Activated T-cell treated with anti-CD3 and anti-CD28 coated beads, Interleukin-2, amount 50 U/mL, for 48 hours (primary cell): ENCODE measurements at regions not wholly inside any gene's neighbourhood (a gene's known extent, or its start where the extent isn't known, plus 50 kb on each side); places are given as distances from the start of the nearest gene placed in this dataset.
"Not testable (repeated sequence)": the region's sequence is repeated elsewhere in the genome, so short reads cannot be mapped to it uniquely, and the experiment has no call there.

Source experiments
- DNase-seq, 2 experiments: peaks; one replicate each; pipeline ENCODE4 v3.0.0-alpha.2; 2020

DNA sequence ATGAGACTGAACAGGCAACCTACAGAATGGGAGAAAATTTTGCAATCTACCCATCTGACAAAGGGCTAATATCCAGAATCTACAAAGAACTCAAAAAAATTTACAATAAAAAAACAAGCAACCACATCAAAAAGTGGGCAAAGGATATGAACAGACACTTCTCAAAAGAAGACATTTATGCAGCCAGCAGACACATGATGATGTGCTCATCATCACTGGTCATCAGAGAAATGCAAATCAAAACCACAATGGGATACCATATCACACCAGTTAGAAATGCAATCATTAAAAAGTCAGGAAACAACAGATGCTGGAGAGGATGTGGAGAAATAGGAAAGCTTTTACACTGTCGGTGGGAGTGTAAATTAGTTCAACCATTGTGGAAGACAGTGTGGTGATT, 51.7 kb upstream of the PAXBP1 start:
- DNase-seq: not testable (repeated sequence)

DNA sequence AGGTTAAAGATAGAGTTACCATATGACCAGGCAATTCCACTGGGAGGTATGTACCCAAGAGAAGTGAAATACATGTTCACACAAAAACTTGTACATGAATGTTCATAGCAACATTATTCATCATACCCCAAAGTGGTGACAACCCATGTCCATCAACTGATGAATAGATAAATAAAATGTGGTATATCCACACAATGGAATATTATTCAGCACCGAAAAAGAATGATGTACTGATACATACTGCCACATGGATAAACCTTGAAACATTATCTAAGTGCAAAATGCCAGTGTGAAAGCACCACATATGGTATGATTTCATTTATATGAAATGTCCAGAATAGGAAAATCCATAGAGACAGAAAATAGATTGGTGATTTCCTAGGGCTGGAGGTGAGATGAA, 53.4 kb upstream of the PAXBP1 start:
- no peak for DNase-seq

DNA sequence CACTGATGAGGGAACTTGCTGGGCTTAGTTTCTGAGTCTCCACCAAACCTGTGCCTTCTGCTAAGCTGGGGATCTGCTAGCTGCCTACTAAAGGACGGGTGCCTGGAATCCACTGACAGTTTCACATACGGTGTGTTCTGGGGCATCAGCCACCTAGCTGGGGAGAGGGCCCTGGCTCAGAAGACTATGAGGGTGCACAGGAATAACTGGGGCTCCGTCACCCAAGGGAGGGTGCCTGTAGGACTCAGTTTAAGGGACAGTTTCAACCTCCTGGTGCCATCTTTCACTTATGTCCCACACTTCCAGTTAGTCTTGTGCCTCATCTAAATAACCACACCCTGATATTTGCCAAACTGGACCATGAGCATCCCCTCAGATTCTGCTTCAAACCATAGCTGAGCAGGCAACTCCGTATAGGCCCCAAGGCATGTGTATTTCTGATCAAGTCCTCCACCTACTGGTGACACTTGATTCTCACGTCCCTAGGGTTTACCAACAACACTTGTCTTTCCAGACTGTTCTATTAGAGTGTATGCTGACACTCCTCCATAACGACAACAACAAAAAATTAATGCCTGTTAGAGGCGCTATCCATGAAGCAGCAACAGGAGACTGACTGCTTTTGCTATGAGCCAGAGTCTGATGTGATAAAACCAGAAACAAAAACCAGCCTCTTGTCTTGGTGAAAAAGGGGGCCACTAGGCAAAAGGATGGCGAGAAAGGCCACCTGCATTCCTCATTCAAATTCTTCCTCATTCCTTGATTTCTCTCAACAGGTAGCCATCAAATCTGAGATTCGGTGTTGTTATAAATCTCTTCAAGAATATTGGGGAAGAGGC, 55.0 kb upstream of the PAXBP1 start:
- DNase-seq: peak; percentile 32 to 43

DNA sequence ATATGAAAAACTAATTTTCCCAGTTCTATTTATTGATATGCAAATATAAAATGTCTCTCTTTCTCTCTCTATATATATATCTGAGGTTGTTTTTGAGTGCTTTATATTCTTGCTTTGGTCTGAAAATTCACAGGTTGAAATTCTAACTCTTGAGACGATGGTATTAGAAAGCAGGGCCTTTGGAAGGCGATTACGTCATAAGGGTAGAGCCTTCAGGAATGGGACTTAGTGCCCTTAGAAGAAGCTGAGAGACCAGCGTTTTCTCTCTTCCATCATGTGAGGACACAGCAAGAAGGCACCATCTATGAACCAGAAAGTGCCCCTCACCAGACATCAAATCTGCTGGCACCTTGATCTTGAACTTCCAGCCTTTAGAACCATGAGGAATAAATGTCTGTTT, 57.4 kb upstream of the PAXBP1 start:
- DNase-seq: no peak

DNA sequence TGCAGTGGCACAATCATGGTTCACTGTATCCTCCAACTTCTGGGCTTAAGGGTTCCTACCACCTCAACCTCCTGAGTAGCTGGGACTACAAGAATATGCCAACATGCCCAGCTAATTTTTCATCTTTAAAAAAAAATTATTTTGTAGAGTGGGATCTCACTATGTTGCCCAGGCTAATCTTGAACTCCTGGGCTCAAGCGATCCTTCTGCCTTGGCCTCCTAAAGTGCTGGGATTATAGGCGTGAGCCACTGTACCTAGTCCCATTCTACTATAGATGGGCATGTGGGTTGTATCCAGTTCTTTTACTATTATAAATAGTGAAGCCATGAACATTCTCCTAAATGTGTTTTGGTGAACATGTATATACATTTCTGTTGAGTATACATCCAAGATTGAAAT, 57.9 kb upstream of the PAXBP1 start:
- DNase-seq: no peak

DNA sequence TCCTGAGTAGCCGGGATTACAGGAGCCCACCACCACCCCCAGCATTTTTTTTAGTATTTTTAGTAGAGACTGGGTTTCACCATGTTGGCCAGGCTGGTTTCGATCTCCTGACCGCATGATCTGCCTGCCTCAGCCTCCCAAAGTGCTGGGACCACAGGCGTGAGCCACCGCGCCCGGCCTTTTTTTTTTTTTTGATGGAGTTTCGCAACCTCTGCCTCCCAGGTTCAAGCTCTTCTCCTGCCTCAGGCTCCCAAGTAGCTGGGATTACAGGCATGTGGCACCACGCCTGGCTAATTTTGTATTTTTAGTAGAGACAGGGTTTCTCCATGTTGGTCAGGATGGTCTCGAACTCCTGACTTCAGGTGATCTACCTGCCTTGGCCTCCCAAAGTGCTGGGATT, 60.2 kb upstream of the PAXBP1 start:
- not testable (repeated sequence) for DNase-seq

DNA sequence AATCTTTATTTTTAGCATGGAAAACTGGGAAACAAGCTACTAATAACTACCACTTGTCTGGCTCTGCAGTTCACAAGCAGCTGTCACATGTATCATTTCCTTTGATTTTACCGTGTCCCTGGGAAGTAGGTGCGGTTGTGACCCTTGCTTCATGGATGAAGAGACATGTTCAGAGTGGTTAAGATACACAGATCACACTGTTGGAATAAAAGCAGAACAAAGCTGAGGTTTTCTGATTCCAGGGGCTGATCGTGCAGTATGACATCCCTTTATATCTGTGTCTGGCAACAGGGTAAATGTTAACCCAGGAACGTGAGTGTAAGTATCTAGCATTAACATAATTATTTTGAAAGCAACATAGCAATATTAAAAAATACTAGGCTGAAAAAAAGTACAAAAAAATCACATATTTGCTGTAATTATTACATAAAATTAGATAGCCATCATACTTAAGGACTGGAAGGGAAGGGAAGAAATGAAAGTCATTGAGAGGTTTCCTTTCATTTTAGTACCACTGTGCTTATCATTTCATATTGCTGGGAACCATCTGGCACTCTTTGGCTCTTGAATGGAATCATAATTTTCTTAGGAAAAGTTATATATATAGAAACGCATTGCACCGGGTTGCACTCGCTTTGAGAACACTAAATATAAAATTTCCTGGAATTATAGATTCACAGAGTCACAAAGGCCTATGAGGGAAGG, 62.8 kb upstream of the PAXBP1 start:
- DNase-seq: no peak

DNA sequence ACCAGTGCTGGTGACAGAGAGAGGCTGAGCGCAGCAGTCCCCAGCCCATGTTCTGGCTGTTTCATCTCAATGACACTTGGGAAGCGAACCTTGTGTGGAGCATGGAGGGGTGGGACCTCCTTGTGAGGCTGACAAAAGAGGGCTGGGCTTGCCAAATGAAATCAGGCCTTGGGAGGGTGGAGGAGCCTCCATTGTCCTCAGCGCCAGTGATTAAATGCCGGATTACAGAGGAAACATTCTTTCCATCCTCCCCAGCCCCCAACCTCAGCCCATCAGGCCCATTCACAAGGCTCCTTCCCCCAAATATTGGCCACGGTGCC, 63.3 kb upstream of the PAXBP1 start:
- no peak for DNase-seq

DNA sequence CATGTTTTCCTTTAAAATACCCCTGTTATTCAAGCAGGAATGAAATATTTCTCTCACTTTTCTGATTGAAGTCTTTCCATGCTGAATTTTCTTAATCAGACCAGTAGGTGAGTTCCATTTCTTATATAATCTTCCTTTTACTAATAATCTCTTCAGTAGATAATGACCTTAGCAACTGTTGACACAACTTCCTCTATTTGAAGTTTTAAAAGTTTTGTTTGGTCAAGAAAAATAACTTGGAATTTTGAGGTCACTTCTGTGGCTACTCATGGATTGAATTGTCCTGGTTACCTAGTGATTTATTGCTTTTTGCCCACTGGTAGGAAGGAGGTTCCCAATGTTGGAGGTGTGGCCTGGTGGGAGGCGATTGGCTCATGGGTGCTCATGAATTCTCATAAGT, 70.6 kb upstream of the PAXBP1 start:
- no peak for DNase-seq

DNA sequence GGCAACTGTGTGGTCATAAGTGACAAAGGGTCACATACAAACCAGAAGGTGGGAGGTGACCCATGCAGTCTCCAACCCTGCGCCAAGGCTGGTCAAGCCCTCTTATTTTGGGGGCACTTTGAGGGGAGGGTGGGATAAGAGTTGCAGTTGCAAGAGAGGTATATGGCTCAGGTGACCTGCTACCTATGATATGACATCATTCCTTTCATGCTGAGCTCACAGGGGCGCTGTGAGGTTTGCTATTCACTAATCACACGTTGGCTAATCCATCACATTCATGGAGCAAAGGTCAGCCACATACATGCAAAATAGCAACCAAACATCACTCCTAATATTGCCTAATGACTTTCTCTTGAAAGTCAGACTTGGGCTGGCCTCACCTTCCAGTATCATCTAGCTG, 72.0 kb upstream of the PAXBP1 start:
- DNase-seq: no peak

DNA sequence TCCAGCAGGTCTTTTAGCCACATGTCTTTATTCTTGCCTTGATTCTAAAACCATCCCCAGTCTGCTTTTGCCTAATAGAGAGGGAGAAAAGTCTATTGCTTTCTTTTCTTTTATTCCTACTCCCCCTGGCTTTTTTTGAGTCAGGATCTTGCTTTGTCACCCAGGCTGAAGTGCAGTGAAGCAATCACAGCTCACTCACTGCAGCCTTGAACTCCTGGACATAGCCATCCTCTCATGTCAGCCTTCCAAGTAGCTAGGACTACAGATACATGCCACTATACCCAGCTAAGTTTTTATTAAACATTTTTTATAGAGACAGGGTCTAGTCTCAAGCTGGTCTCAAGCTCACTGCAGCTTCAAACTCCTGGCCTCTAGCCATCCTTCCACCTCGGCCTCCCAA, 72.5 kb upstream of the PAXBP1 start:
- no peak for DNase-seq

DNA sequence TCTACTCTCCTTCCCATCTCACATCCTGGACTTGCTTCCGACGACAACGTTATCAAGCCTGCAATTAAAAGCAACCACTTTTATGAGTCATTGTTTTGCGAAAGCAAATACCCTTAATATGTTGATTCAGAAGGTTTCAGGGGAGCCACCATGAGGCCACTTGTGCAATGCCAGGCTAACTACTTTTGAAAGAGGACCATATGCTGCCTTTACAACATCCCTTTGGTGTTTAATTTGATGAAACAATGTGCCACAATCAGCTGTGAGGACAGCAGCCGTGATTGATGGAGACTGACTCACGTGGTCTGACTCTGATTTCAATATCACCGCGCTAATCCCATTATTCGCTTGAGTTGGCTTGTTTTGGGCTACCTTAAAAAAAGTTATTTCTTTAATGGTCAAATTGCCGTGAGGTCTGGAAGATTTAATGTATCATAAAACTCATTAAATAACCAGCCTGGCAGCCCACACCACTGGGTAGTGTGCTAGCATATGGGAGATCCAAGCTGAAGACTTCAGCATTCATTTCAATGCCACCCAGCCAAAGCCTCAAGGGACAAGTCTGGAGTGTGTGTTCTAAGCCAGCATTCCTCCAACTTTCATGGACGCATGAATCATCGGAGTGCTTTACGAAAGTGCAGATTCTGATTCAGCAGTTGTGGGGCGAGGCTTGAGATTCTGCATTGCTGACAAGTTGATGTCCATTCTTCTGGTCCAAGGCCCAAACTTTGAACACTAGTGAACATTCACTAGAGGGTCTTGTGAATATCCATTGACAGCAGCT, 73.3 kb upstream of the PAXBP1 start:
- DNase-seq: no peak

DNA sequence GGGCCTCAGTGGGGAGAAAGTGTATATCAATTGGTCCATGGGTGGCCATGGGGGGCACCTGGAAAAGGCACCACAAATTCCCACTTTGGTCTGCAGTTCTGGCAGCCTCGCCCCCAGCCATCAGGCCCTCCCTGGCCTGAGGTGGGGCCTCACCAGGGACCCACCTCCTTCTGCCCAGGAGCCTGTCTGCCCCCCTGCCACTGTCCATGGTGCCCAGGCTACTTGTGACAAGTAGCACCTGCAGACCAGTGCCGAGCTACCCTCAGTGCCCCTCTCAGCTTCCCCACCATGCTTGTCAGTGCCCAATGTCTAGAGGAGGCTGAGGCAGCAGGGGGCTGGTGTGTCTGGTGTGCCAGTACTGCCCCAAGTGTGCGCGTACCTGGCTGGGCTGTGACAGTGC, 87.1 kb upstream of the PAXBP1 start:
- no peak for DNase-seq

DNA sequence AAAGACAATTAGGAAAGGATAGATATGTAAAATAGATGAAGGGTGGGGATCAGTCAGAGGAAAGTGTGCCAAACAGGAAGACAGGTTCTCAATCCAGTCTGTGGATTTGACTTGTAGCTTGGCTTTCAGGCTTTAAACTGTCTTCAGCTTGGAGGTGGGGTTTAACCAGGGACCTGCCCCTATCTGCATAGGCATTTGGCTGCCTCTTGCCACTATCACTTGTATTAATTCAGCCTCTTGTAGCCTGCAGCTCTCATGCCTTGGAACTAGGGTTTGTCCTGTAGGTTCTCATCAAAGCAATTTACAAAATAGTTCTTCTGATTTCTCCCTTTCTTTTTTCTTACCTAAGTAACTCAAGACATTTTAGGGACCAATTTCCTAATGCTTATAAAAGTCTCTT, 88.8 kb upstream of the PAXBP1 start:
- no peak for DNase-seq

DNA sequence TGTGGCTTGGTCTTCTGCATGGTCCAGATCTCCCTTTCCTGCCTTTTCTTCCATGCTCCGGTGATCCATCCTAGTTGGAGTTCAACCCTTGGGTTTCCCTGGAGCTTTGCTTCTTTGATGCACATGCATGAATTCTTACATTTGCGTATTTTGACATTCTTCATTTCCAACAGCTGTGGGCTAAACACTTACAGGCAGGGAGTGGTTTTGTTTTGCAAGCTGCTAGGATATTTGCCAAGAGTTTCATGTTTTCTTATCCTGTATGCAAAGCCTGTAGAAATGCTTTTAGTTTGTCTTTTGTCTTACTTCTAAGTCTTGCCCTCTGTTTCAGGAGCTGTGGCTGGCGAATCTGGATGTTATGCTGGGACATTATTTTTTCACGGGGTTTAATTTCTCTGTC, 90.3 kb upstream of the PAXBP1 start:
- no peak for DNase-seq

DNA sequence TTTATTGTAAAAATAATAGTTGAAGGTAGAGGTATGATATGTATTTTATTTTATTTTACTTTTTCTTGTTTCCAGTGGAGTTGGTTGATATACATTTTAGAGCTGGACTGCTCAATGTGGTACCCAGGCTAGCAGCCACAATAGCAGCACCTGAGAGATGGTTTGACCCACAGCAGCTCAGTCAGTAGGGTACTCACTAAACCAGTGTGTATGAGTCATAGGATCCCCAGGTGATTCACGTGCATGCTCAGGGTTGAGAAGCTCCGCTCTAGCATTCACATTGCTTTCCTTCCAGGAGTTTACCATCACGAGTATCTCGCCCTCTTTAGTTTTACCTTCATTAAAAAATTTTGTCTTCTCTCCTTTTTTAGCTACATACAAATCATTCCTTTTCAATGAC, 96.0 kb upstream of the PAXBP1 start:
- no peak for DNase-seq

DNA sequence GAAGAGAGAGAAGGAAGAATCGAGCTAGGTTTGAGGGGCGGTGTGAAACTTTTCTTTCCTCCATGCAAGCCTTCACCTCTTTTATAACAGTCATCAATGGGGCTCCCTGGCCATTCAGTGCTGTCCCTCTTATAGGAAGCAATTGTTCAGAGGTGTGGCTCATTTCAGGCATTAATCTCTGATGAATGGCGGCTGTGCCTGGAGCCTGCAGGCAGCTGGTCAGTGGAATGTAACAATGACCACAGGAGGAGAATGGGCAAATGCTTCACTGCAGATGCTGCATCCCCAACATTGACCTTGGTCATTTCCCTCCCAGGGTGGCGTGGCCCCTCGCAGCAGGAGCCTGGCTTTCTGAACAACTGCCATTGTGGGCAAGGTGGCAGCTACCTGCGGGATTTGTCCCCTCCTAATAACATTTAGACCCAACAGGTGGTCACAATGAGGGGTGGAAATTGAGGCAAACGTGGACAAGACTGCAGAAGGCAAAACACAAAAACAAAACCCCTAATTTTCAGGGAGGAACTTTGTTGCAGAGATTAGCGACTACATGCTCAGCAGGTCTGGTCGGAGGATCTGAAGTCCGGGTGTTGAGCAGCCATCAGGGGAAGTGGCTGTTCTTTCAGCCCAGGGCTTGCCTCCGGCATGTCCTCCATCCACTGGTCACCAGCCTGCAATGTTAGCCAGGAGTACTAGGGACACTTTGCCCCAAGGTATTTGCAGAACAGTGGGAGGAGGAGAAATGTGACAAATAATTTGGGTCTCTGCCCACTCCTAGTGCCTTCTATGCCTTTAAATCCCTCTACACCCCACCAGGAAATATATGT, 97.3 kb upstream of the PAXBP1 start:
- DNase-seq: no peak

DNA sequence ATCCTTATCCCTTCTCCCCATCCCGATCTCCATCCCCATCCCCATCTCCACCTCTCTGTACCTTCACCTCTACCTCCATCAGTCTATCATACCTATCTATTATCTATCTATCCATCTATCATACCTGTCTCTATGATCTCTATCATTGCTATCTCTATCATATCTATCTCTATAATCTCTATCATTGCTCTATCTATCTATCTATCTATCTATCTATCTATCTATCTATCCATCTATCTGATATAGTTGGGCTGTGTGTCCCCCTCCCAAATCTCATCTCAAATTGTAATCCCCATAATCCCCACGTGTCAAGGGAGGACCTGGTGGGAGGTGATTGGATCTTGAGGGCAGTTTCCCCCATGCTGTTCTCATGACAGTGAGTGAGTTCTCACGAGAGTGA, 97.9 kb upstream of the PAXBP1 start:
- DNase-seq: no peak

DNA sequence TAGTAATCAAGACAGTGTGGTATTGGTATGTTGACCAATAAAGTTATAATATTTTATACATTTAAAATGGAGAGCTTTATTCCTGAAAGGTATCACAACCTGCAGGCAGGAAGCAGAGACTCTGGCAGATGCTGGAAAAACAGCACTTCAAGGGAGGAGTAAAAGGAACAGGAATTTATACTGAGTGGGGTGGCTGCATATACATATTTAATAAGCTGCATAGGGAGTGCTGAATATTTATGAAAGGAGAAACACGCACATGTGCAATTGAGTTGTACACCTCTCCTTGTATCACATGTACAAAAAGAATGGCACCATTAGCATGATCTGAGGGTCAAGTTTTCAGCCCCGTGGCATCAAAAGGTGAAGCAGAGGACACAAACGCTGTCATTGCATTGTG, 104.9 kb upstream of the PAXBP1 start:
- no peak for DNase-seq

DNA sequence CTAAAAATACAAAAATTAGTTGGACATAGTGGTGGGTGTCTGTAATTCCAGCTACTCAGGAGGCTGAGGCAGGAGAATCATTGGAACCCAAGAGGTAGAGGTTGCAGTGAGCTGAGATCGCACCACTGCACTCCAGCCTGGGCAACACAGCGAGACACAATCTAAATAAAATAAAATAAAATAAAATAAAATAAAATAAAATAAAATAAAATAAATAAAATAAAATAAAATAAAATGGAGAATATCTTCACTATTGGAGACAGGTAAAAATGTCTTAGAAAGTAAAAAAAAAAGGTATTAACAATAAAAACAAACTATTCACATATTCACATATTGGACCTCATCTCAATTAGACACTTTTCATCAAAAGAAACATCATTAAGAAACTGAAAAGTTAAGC, 106.3 kb upstream of the PAXBP1 start:
- DNase-seq: not testable (repeated sequence)

DNA sequence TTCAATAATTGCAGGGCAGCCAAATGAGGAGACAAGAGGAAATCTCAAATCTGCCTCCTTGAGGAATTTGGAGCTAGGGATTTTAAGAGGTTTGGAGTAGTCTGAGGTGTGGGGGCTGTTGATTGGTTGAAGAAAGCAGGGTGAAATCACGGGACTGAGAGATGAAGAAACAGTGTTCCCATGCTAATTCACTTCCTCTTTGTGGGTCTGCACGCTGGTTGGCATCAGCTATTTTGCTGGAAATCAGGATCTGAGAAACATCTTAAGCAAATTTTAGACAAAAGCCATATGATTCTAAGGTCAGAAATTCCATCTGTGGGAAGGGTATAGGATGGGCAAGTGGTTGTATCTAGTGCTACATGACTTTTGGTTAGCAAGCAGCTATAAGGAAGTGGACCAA, 107.1 kb upstream of the PAXBP1 start:
- no peak for DNase-seq

DNA sequence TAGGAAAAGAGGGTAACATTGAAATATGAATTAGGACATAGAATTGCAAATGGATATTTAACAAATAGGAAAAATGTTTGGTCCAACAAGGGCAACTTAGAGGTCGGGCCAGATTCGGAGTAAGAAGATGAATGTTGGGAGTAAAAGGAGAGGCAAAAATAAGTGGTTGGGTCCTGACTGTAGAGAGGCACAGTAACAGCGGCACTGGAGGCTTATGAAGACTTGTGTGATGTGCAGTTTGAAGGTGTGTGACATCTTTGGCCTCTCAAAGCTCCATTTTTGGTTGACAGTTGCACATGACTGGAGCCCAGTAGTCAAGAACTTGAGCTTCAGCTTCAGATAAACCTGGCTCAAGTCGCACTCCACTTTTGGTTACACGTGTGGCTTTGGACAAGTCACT, 109.9 kb upstream of the PAXBP1 start:
- no peak for DNase-seq

DNA sequence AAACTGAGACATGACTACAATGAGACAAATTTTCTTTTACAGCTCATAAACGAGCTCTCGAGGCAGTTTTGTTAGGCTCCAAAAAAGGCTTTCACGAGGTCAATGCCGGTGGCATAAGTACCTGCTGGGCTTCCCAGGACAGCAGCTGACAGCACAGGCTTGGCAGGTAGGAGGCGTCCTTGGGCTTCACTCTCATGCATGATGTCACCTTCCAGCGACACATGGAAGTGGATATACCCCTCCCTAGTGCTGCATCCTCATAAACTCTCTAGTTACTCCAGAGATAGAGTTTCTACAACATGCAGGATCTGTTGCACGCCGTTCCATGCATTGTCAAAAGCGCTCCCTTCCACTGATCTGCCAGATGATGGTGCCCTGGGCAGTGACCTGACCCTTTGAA, 112.5 kb upstream of the PAXBP1 start:
- no peak for DNase-seq
